ENCODE measurements at regions not wholly inside any gene's neighbourhood (a gene's known extent, or its start where the extent isn't known, plus 50 kb on each side); places are given as distances from the start of the nearest gene placed in this dataset.
A peak's percentile ranks its signal among the peaks of the same experiment; 100 is the strongest.

DNA sequence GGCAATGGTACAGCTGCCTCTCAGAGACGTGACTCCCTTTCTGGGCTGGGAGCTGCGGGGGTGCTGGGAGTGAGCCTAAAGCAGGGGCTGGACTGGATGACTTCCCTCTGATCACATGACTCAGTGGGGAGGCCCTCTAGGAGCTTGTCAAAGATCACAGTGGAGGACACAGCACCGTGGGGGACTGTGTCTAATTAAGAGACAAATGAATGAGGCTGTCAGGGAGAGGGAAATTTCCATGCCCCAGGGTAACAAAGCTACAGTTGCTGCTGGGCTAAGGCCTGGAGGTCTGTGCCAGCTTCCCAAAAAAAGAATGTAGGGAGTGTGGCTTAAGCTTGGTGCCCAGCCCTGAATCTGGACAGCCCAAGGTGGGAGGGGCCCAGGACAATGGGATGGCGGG, 262.8 kb upstream of the PLET1 start:
- Histone ChIP-seq H3K27ac (ENCODE audit: low read length) (no peak overlapping the region), H3K4me1 (ENCODE audit: control insufficient read depth, insufficient read depth, low read length) (peaks cover 40% of the 10 kb centered on the region), H3K36me3 (ENCODE audit: control insufficient read depth, insufficient read depth, low read length) (no peaks in the 10 kb centered on the region), H3K9me3 (ENCODE audit: control insufficient read depth, insufficient read depth, low read length) (no peaks in the 10 kb centered on the region), H3K4me3 (ENCODE audit: low read length) (no peak overlapping the region), H3K27me3 (ENCODE audit: control insufficient read depth, insufficient read depth, low read length) (no peaks in the 10 kb centered on the region)
- Mint-ChIP-seq H3K4me3 (no peak overlapping the region), H3K9me3 (no peaks in the 10 kb centered on the region), H3K4me1 (peaks cover 0 to 48% of the 10 kb centered on the region in 2 donors), H3K36me3 (no peaks in the 10 kb centered on the region), H3K27me3 (ENCODE audit: low read depth in 2 of 2) (peaks cover 0 to 5% of the 10 kb centered on the region in 2 donors), H3K27ac (no peak overlapping the region)
- ATAC-seq (no peak), DNase-seq (no peak)
- intact Hi-C loops (cut with micrococcal nuclease): no loop called here
- WGBS (ENCODE audit: insufficient coverage): 71% methylated on average over 4 of the region's 4 CpGs
- TF ChIP-seq, protein P1, sequence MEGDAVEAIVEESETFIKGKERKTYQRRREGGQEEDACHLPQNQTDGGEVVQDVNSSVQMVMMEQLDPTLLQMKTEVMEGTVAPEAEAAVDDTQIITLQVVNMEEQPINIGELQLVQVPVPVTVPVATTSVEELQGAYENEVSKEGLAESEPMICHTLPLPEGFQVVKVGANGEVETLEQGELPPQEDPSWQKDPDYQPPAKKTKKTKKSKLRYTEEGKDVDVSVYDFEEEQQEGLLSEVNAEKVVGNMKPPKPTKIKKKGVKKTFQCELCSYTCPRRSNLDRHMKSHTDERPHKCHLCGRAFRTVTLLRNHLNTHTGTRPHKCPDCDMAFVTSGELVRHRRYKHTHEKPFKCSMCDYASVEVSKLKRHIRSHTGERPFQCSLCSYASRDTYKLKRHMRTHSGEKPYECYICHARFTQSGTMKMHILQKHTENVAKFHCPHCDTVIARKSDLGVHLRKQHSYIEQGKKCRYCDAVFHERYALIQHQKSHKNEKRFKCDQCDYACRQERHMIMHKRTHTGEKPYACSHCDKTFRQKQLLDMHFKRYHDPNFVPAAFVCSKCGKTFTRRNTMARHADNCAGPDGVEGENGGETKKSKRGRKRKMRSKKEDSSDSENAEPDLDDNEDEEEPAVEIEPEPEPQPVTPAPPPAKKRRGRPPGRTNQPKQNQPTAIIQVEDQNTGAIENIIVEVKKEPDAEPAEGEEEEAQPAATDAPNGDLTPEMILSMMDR (IDR thresholded peaks at IDR 0.05): no peak

DNA sequence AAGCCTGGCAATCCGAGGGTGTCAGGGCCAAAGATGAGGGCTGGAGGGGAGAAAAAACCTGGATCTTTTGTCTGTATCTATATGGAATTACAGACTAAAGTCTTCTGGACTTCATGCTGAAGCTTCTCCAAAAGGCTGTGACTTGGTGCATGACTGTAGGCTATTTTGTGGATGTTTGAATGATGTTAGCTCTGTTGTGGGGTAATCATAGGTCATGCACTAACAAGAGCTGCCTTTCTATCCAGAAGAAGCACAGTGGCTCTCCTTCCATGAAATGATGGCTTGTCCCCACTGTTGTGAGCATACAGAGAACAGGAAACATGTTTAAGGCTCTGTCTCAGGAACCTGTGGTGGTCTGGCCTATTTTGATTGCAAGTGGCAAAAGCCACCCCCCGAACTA, 263.3 kb upstream of the PLET1 start:
- TF ChIP-seq, protein P1 (IDR thresholded peaks at IDR 0.05): no peak
- DNase-seq (no peak), ATAC-seq (no peak)
- H3K4me3 ChIP-seq (ENCODE audit: low read length): no peak overlapping the region
- Mint-ChIP-seq H3K9me3 (no peaks in the 10 kb centered on the region), H3K4me3 (peak overlapping the region; percentile 64), H3K36me3 (no peaks in the 10 kb centered on the region), H3K27ac (peak overlapping the region in 1 of 2 donors; percentile 80), H3K27me3 (ENCODE audit: low read depth in 2 of 2) (peaks cover 0 to 5% of the 10 kb centered on the region in 2 donors), H3K4me1 (peaks cover 0 to 48% of the 10 kb centered on the region in 2 donors)
- 48% methylated on average over 2 of the region's 2 CpGs for WGBS (ENCODE audit: insufficient coverage)
- no peaks in the 10 kb centered on the region for H3K9me3 ChIP-seq (ENCODE audit: control insufficient read depth, insufficient read depth, low read length)
- no peaks in the 10 kb centered on the region for H3K27me3 ChIP-seq (ENCODE audit: control insufficient read depth, insufficient read depth, low read length)
- H3K27ac ChIP-seq (ENCODE audit: low read length): no peak overlapping the region
- intact Hi-C loops (cut with micrococcal nuclease): no loop called here
- H3K4me1 ChIP-seq (ENCODE audit: control insufficient read depth, insufficient read depth, low read length): peaks cover 40% of the 10 kb centered on the region
- H3K36me3 ChIP-seq (ENCODE audit: control insufficient read depth, insufficient read depth, low read length): no peaks in the 10 kb centered on the region

DNA sequence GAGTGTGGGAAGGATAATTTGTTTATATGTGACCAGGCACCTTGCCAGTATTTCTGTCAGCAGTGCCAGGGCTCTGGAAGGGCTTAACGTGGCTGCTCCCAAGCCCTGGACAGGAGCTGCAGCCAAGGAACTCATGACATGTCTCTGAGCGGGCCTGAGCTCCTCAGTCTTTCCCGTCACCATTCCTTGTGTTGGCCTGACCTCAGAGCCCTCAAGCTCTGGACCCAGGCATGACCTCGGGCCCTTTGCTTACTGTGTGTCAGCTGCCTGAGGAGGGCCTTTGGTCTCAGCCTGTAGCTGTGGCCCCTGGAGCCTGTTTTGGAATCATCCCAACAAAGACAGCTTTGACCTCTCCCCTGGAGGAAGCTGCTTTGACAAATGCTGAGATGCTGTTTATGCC, 264.1 kb upstream of the PLET1 start:
- no peaks in the 10 kb centered on the region for H3K9me3 ChIP-seq (ENCODE audit: control insufficient read depth, insufficient read depth, low read length)
- no peaks in the 10 kb centered on the region for H3K27me3 ChIP-seq (ENCODE audit: control insufficient read depth, insufficient read depth, low read length)
- intact Hi-C loops (cut with micrococcal nuclease): no loop called here
- Mint-ChIP-seq H3K9me3 (no peaks in the 10 kb centered on the region), H3K27me3 (ENCODE audit: low read depth in 2 of 2) (peaks cover 0 to 7% of the 10 kb centered on the region in 2 donors), H3K36me3 (no peaks in the 10 kb centered on the region), H3K27ac (peak overlapping the region in 1 of 2 donors; percentile 80), H3K4me1 (peaks cover 0 to 47% of the 10 kb centered on the region in 2 donors), H3K4me3 (peak overlapping the region; percentile 32)
- no peaks in the 10 kb centered on the region for H3K36me3 ChIP-seq (ENCODE audit: control insufficient read depth, insufficient read depth, low read length)
- TF ChIP-seq, protein P1 (IDR thresholded peaks at IDR 0.05): no peak
- peak overlapping the region; percentile 73 for H3K27ac ChIP-seq (ENCODE audit: low read length)
- no peak overlapping the region for H3K4me3 ChIP-seq (ENCODE audit: low read length)
- peaks cover 40% of the 10 kb centered on the region for H3K4me1 ChIP-seq (ENCODE audit: control insufficient read depth, insufficient read depth, low read length)
- DNase-seq: no peak
- no peak for ATAC-seq
- 84% methylated on average over 4 of the region's 4 CpGs for WGBS (ENCODE audit: insufficient coverage)

DNA sequence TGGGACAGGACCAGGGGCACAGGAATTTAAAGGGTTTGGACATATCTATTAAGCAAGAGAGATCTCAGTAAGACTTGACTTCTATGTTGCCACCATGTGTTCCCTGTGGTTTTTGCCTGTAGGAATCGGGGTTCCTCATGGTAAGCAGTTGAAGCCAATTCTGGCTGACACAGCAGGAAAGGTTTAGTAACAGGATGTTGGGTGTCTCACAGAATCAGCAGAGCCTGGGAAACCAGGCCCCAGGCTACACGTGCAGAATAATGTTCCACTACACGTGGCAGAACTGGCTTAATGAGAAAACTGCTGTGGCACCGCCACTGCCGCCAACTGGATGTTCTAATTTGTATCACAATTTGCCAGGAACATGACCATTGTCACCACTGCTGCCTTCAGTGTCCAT, 264.6 kb upstream of the PLET1 start:
- Histone ChIP-seq H3K27me3 (ENCODE audit: control insufficient read depth, insufficient read depth, low read length) (no peaks in the 10 kb centered on the region), H3K9me3 (ENCODE audit: control insufficient read depth, insufficient read depth, low read length) (no peaks in the 10 kb centered on the region), H3K36me3 (ENCODE audit: control insufficient read depth, insufficient read depth, low read length) (no peaks in the 10 kb centered on the region), H3K27ac (ENCODE audit: low read length) (peak overlapping the region; percentile 73), H3K4me3 (ENCODE audit: low read length) (no peak overlapping the region), H3K4me1 (ENCODE audit: control insufficient read depth, insufficient read depth, low read length) (peaks cover 40% of the 10 kb centered on the region)
- Mint-ChIP-seq H3K9me3 (no peaks in the 10 kb centered on the region), H3K4me3 (peak overlapping the region; percentile 32), H3K4me1 (peaks cover 0 to 43% of the 10 kb centered on the region in 2 donors), H3K27me3 (ENCODE audit: low read depth in 2 of 2) (peaks cover 0 to 7% of the 10 kb centered on the region in 2 donors), H3K27ac (peak overlapping the region in 1 of 2 donors; percentile 80), H3K36me3 (no peaks in the 10 kb centered on the region)
- ATAC-seq: no peak
- WGBS (ENCODE audit: insufficient coverage): 25% methylated on average over 5 of the region's 5 CpGs
- DNase-seq: no peak
- TF ChIP-seq, protein P1 (IDR thresholded peaks at IDR 0.05): no peak
- intact Hi-C loops (cut with micrococcal nuclease): no loop called here

Measured in natural killer cell (primary cell).